ENCODE measurements at regions not wholly inside any gene's neighbourhood (a gene's known extent, or its start where the extent isn't known, plus 50 kb on each side); places are given as distances from the start of the nearest gene placed in this dataset.
A peak's percentile ranks its signal among the peaks of the same experiment; 100 is the strongest.

DNA sequence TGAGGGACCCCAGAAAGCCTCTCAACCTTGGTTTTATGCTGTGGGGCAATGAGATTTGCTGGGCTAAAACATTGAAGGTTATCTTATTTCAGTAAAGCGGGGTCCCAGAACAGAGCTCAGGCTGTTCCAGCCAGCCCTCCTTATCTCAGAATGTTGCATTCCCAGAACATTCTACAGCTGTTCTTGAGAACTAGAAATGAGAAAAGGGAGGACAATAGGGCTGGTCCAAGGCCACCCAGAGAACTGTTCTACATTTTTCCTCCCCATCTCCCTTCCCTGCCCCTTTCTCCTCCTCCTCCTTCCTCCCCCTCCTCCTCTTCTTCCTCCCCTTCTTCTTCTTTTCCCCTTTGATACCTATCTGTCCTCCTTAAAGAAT lies 70.4 kb upstream of the SLC7A11 start:
- DNase-seq (ENCODE audit: low read depth), result no peak

DNA sequence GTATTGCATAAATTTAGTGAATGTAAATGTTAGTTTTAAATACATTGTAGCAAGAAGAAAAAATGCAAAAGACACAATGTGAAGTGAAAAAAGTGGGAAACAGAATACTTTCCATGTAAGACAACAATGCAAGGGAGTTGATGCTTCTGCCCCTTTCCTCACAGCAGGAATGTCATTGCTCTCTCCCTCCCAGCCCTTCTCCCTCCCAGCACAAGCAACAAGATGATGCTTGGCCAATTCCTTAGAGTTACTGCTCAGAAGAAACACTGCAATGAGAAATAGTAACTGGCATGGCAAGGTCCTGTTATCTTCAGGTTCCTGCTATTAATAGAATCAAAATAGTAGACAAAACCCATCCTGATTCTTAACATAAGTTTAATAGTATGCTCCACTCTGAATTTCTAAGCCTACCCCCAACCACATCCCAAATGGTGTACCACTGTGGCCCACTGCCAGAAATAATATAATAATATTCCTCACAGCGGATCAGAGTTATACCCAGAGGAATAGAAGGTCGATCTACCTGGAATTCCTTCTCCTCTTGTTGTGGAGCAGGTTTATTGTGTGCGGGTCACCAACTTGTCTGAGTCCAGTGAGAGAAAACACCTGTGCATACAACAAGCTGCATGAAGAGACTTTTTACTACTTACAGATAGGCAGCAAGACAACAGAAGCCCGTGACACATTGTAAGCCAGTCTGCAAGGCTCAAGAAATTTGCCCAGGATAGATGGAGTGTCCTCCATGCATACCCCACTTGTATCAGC lies 69.8 kb upstream of the SLC7A11 start:
- DNase-seq (ENCODE audit: low read depth), result peak; percentile 22

DNA sequence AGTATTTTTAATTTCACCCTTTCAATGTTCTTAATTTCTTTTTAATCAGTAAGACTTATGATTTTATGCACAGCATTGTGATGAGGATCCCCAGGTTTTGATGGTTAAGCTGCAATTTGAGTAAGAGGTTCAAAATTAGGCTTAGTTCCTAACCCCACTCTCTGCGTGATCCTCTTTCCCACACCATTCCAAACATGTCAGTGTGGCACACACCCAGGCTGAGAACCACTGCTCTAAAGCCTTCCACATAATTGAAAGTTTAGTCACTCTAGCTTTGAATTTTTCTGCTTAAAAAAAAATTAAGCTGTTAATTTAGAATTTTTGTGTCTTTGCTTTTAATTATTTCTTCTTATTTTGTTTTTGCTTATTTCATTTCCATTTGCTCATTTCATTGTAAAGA lies 68.8 kb upstream of the SLC7A11 start:
- peak; percentile 84 for DNase-seq (ENCODE audit: low read depth)

DNA sequence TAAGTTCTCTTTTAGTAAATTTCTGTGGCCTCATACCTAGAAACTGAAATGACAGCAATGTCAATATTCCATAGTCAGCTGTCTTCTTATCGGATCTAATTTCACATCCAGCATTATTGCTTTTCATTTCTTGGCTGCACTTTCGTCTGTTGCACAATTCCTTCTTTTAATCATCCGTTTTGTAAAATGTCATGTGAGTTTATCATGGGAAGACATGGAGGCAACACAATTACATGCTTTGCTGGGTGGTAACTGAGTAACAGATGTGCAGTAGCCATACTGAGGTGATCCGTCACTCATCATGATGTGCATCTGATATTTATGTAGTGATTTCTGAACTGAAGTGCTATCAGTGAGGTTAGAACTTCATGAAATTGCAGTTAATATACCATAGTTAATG lies 68.3 kb upstream of the SLC7A11 start:
- peak; percentile 85 for DNase-seq (ENCODE audit: low read depth)

DNA sequence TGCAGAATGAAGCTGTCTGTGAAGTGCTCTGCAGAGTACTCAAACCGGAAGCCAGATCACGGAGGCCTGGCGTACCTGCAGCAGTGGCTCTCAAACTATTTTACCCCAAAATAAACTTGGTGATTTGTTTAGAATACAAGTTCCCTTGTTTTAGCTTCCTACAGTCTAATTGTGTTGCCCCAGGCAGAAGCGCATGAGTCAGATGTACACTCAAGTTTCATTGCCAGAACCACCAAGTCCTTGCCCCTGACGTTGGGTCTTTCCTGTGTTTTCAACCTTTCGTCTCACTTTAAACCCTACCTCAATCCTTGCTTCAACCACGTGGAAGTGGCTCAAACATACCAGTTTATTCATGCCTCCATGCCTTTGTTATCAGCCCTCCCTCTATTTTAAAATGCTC lies 66.2 kb upstream of the SLC7A11 start:
- DNase-seq (ENCODE audit: low read depth), result peak; percentile 91

DNA sequence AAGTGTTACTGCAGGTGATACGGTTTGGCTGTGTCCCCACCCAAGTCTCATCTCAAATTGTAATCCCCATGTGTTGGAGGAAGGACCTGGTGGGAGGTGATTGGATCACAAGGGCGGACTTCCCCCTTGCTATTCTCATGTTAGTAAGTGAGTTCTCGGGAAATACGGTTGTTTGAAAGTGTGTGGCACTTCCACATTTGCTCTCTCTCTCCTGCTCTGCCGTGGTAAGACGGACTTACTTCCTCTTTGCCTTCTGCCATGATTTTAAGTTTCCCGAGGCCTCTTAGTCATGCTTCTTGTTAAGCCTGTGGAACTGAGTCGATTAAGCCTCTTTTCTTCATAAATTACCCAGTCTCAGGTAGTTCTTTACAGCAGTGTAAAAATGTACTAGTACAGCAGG lies 65.2 kb upstream of the SLC7A11 start:
- DNase-seq (ENCODE audit: low read depth), result no peak

DNA sequence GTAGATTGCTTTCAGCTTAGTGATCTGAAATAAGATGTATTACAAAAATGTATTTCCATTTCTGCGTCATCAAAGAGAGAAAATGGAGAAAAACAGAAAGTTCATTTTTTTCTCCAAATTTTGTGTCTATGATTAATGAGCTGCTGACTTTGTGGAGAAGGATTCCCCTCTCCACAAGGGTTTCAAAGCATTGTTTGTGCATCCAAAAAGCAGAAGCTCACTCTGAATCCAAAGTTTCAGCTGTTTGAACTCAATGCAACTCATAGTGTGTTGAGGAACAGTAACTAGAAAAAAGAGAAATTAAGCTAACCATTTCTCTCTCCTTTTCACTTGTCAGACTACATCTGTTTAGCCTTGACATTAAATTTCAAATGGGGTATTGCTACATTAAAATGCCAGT lies 62.9 kb upstream of the SLC7A11 start:
- no peak for DNase-seq (ENCODE audit: low read depth)

DNA sequence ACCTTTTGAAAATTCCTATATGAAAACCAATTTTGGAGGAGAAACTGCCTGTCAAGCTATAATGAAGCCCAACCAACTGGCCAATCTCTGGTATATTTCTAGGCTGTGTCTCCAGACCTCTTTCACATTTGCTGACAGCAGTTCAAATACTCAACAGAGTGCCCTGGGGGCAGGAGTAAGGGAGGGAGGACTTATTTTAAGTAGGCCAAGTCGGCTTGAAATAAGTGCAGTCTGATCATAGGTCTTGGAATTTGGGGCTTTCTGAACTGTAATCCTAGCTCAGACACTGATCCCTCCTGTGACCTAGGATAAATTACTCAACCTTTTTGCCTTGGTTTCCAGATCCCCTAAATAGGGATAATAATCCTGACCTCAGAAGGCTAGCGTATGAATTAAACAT lies 59.4 kb upstream of the SLC7A11 start:
- DNase-seq (ENCODE audit: low read depth), result peak; percentile 25

DNA sequence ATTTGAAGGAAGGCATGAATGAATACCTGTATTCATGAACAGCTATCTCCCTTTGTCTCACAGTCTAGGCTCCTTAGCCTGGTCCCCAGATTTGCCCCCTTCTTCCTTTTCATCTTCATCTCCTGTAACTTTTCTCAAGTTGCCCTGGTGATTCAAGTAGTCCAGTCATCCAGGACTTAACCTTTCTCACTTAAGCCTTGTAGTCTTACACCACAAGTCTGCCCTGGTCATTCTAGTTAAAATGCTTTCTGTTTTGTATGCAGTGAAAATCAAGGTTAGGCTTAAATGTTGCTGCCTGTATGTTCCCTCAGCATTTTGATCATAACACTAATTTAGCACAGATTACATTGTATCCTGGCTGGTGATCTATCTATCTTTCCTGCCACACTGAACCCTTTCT lies 58.5 kb upstream of the SLC7A11 start:
- DNase-seq (ENCODE audit: low read depth), result peak; percentile 79

DNA sequence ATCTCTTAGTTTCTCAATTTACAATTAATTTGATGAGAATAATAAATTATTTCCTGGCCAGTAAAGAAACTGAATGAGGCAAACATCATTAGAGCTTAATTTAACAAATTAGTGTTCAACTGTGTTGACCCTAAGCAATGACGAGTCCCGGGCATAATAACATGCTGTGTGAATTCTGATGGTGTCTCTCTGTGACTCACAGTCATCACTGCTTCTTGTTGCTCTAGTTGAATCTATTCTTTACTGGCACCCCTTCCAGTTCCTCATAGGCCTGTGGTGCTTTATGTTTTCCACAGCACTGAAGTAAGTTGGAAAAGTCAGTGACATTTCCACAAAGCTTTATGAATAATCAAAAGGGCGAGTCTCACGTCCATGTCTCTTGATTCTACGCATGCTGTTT lies 57.7 kb upstream of the SLC7A11 start:
- no peak for DNase-seq (ENCODE audit: low read depth)

DNA sequence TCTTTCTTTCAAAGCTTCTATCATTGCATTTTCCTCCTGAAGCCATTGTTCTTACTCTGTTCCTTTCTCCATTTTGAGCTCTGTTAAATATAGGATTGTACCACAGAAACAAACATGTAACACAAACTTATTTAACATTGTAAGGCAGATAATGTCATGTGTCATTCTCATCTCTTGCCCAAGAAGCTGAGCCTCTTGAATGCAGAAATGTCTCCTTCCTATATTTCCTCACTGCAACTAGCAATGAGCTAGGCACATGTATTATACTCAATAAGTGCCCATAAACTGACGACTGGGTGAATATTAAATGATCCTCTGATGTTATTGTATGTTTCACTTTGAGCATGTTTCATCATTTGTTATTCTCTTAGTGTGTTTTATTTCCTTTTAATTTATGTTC lies 56.7 kb upstream of the SLC7A11 start:
- DNase-seq (ENCODE audit: low read depth), result no peak

DNA sequence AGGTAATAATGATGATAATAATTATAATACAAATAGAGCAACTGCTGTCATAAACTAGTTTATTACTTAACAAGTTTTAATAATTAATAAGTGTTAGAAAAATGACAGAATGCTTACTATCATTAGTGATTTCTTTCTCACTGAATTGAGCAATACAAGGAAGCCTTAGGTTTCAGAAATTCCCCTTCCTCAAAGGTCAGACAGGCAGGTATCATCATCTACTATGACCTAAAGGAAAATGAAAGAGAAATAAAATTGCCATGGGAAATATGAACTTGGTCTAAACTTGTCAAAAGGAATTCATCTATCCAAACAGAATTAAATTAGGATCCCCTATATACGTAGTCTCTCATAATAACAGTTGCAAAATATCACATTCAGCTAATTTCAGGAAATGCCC lies 56.3 kb upstream of the SLC7A11 start:
- no peak for DNase-seq (ENCODE audit: low read depth)

DNA sequence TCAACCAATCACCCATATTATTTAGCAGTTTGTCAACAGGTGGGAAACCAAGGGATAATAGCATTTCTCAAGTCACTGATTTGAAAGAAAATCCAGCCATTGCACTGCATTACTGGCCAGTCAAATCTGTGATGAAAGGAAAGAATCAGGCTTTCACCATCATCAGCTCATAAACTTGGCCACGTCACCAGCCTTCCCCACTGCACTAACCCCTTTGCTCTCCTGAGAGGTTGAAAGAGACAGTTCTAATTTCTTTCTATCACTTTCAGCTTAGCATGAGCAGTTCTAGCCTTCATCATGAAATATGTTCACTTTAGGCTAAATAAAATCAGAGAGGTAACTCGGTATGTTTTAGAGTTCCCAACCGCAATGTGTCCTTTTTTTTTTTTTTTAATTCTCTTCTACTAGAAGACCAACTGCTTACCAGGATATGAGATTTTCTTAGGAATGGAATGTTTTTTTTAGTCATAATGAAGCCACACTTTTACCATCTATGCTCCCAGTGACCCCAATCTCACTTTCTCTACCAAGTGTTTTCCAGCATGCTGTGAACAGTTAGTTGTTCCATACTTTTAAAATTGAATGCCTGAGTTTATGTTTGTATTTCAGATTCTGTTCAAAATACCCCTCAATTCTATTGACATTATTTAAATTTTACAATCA lies 55.7 kb upstream of the SLC7A11 start:
- no peak for DNase-seq (ENCODE audit: low read depth)

DNA sequence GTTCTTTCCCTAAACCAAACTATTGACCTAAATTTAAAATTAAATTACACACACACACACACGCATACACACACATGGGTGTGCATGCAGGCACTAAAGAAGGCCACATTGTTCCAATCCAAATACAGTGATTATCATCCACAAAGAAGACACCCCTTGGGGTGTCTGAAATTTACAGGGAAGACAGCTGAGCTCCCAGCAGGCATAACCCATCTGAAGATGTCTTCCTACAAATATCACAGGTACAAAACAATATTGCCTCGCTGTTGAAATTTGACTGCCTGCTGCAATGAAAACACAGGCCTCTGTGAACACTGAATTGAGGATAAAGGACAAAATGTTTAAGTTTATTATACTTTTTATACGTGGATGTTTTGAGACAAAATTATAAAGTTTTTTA lies 50.2 kb upstream of the SLC7A11 start:
- DNase-seq (ENCODE audit: low read depth), result no peak
